ENCODE measurements at regions not wholly inside any gene's neighbourhood (a gene's known extent, or its start where the extent isn't known, plus 50 kb on each side); places are given as distances from the start of the nearest gene placed in this dataset.
"Not testable (repeated sequence)": the region's sequence is repeated elsewhere in the genome, so short reads cannot be mapped to it uniquely, and the experiment has no call there.

DNA sequence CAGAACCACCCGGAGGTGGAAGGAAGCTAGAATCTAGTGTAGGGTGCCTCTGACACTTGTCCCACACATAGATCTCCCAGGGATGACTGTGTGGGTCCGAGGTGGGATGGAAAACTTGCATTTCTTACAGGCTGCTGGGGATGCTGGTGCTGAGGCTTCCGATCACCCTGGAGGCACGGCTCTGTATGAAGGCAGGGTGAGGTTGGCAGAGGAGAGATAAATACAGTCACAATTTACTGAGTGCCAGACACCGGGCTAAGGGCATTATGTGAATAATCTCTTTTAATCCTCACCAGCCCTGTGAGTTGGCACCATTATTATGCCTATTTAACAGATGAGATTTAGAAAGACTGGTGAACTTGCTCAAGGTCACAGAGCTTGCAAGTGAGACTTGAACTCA, 250.2 kb upstream of the RREB1 start:
- no peak for DNase-seq (ENCODE audit: low read depth, low spot score)
- peak overlapping the region; percentile 79 for H3K27ac ChIP-seq

DNA sequence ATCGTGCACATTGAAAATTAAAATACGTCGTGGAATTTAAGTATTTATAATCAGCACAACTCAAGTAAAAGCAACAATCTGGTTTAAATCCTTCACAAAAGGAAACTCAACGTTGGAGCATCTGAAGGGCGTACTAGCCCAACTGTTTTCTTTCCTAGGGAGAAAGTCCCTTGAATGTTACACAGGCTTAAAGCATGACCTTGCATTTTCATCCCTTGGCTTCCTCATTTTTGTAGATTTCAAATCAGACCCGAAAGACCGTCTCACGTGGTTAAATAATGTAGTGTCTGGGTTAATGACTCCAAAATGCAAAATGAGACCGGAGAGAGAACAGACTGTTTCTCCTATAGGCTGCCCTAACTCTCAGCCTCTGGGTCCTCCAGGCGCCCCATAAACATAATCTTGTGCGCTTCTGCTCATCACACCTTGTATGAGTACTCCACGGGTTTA, 249.2 kb upstream of the RREB1 start:
- peak overlapping the region; percentile 79 for H3K27ac ChIP-seq
- no peak for DNase-seq (ENCODE audit: low read depth, low spot score)

DNA sequence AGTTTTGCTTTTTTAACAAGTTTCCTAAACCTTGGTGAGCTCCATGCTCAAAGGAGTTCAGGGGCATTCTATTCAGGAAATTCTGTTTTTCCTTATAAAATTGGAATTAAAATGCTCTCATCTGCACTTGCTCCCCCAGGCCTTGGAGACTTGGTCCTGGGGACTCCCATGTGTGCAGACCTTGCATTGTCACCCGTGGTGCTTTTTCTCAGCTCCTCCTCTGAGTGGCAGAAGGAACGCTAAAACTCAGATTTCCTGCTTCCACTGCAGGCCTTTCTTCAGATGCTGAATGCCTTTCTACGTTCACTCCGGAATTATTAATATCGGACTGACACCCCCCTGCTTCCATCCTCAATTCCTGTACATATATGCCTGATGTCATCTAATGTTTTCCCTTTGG, 248.7 kb upstream of the RREB1 start:
- DNase-seq (ENCODE audit: low read depth, low spot score): no peak

DNA sequence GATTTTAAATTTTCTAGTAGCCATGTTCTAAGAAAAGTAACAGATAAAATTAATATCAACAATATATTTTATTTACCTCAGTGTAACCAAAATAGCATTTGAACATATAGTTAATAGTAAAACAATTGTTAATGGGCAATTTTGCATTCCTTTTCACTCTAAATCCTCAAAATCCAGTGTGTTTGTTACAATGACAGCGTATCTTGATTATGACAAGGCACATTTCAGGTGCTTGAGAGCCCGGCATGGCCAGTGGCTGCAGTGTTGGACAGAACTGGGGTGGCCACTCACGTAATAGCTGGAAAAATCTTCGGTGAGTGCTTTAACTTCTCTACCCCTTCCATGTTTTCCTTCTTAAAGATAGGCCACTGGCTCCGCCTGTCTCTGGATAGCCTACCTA, 248.0 kb upstream of the RREB1 start:
- no peak for DNase-seq (ENCODE audit: low read depth, low spot score)
- H3K27ac ChIP-seq: no peak overlapping the region

More for the DNA sequence above, 248.7 kb upstream of the RREB1 start:
- no peak overlapping the region for H3K27ac ChIP-seq

DNA sequence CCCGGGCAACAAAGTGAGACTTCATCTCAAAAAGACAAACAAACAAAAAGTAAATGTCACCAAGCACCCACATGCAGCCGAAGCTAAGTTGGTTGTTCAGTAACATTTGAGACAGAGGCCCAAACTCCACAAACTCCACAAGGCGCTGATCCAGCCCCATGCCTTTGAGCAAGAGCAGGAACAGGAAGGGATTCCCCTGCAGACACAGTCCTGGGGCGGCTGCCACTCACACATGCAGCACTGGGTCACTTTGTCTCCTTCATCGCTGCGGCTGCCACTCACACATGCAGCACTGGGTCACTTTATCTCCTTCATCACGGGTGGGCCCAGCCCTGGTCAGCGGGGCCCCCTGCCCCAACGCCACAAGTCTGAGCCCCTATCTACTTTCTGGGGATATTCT, 246.9 kb upstream of the RREB1 start:
- H3K27ac ChIP-seq: no peak overlapping the region
- no peak for DNase-seq (ENCODE audit: low read depth, low spot score)

DNA sequence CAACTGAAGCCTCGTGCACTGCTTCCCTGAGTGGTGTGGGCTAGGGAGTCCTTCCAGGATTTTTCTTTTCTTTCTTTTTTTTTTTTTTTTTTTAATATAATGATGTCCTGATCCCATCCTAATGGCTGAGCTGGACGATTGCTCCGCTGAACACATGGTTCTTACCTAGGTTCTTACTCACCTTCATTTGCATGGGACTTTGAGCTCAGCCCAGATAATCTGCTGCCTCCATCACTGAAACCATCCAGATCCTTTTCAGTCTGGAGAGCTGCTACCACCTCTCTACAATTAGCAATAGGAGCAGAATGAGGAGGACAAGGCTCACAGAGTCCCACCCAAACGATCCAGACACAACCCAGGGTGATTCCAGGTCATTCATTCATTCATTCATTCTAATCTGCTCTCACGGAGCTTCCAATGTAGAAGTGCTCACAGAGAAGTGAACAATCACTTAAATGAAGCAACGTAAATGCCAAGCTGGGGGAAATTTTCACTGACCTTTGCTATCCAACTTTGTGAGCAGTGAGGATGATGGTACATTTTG, 246.3 kb upstream of the RREB1 start:
- no peak overlapping the region for H3K27ac ChIP-seq
- no peak for DNase-seq (ENCODE audit: low read depth, low spot score)

DNA sequence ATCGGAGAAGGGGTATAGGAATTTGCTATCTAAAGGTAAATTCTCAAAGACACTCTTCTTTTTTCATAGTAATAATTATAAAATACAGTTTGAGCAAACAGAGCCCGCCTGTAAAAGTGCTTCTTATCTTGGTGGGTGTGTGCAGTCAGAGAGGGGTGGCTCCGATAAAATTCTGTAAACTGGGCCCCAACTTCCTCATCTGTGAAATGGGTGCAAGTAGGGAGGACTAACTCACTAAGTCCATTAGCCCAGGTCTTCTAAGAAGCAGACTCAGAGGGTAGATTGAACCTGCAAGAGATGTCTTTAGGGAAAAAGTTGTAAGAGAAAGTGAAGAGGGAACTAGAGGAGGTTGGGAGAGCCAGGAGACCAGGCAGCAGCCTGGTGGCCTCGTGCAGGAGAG, 245.8 kb upstream of the RREB1 start:
- DNase-seq (ENCODE audit: low read depth, low spot score): no peak
- H3K27ac ChIP-seq: no peak overlapping the region

DNA sequence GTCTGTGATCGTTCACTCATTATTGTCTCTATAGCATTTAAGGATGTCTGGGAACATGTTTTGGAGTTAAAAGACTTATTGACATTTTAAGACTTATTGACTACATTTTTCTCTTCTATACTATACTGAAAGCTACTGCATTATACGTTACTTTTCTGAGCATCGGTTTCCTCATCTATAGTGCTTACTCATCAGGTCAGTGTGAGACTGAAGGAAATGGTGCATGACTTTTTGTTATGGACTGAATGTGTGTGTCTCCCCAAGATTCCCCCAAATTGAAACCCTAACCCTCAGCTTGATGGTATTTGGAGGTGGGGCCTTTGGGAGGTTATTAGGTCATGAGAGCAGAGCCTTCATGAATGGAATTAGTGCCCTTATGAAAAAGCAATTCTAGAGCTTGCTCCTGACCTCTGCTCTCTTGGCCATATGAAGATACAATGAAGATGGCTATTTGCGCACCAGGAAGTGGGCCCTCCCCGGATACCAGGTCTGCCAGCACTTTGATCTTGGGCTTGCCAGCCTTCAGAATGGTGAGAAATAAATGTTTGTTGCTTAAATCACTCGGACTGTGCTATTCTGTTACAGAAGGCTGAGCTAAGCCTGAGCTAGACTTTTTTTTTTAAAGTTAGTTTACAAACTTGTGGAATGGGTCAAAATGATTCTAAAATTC, 243.7 kb upstream of the RREB1 start:
- no peak overlapping the region for H3K27ac ChIP-seq
- no peak for DNase-seq (ENCODE audit: low read depth, low spot score)

DNA sequence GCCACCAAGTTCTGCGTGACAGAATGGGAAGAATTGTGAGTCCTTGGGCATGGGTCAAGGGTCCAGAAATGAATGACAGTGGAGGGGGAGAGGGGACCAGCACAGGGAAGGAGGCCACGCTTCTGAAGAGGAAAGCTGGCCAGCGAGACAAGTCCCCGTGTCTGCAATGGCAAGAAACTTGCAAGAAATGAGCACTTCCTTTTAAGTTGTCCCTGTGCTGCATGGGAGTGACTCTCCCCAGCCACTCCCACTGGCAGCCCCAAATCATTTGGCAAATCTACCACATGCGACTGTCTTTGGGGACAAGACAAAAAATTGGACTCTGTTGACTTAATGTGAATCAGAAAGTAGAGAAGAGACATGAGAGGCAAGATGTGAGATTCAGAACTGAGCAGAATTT, 242.2 kb upstream of the RREB1 start:
- DNase-seq (ENCODE audit: low read depth, low spot score): no peak
- no peak overlapping the region for H3K27ac ChIP-seq

DNA sequence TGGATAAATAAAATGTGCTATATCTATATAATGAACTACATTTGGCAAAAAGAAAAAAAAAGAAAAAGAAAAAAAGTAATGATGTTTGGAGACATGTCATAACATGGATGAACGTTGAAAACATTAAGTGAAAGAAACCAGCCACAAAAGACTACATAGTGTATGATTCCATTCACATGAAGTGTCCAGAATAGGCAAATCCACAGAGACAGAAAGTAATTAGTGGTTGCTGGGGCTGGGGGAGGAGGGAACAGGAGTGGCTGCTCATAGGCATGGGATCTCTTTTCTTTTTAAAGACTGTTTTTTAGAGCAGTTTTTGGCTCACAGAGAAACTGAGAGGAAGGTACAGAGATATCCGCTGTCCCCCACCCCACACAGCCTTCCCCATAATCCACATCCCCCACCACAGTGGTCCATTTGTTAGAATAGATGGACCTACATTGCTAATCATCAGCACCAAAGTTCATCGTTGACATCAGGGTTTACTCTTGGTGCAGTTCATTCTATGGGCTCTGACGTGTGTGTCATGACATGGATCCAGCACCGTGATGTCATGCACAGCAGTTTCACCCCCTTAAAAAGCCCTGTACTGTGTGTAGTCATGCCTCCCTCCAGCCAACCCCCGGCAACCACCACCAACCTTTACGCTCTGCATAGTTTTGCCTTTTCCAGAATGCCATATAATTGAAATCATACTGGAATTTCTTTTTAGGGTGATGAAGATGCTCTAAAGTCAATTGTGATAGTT, 240.9 kb upstream of the RREB1 start:
- no peak for DNase-seq (ENCODE audit: low read depth, low spot score)
- H3K27ac ChIP-seq: no peak overlapping the region

DNA sequence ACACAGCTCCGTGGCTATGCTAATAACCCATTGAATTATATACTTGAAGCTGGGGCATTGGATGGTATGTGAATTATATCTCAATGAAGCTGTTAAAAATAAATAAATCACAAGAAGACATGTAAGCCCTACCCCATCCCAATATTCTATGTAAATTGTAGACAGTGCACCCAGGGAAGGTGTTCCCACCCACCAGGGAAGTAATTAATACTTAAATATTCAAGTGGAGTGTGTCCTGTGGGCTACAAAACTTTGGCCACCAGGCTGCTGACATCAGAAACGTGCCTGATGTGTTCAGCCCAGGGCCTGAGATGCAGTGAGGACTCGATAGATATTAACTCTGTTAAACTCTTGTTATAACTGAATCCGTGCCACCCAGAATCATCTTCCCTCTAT, 240.4 kb upstream of the RREB1 start:
- H3K27ac ChIP-seq: no peak overlapping the region
- no peak for DNase-seq (ENCODE audit: low read depth, low spot score)

DNA sequence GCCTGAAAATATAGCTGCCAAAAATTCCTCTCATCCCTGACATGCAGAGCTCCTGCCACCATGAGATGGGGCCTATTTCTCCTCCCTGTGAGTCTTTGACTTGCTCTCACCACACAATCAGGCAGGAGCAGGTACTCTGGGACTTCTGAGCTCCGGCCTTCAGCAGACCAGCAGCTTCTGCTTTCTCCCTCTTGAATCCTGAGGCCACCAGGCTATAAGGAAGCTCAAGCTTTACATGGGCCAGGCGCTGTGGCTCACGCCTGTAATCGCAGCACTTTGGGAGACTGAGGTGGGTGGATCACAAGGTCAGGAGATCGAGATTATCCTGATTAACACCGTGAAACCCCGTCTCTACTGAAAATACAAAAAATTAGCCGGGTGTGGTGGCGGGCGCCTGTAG, 238.7 kb upstream of the RREB1 start:
- no peak for DNase-seq (ENCODE audit: low read depth, low spot score)
- no peak overlapping the region for H3K27ac ChIP-seq

DNA sequence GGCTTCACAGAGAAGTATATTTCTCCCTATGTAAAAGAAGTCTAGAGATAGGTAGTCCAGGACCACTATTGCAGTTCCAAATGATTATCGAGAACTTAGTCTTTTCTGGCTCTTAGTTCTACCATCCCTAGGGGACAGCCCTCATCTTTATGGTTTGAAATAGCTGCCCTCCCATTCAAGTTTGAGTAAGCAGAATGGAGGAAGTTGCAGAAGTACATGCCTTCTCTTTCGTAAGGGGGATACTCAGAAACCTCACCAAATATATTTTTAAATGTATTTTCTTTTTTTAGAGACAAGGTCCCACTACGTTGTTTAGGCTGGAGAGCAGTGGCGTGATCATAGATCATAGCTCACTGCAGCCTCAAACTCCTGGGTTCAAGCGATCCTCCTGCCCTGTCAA, 236.8 kb upstream of the RREB1 start:
- H3K27ac ChIP-seq: no peak overlapping the region
- DNase-seq (ENCODE audit: low read depth, low spot score): no peak

DNA sequence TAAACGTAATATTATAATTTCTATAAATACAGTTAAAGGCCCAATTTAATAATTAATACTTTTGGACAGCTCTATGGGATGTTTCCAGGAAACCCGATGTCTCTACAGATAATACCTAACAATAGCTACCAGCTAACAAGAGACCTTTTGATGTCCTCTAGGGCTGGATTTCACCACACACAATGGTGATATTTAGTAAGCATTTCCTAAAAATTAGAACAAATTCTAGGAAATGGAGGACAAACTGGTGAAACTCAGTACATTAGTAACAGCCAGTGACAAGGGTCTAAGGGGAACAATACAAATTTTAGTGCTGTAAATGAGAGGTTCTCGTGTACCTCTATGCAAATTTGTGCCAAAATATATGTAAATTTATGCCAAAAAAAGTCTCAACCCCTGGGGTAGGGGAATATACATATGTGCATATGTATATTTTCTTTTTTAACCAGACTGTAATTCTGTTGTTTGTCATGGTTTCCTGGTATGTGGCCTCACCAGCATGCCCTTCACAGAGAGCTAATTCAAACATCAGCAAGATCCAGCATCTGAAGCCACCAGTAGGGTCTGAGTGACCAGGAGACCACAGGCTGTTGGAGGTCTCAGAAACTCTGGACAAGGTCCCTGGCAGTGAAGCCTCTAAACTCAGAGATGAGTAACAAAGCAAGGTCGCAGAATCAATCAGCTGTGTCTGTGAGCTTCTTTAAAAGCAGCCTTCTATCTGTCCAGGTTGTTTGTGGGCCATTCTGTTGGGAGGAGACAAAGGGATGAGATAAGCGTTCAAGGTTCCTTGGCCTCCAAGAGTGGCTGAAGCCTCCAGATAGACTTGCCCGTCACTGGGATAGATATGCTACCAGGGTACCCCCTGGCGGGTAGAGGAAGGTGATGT, 235.1 kb upstream of the RREB1 start:
- H3K27ac ChIP-seq: no peak overlapping the region
- no peak for DNase-seq (ENCODE audit: low read depth, low spot score)

DNA sequence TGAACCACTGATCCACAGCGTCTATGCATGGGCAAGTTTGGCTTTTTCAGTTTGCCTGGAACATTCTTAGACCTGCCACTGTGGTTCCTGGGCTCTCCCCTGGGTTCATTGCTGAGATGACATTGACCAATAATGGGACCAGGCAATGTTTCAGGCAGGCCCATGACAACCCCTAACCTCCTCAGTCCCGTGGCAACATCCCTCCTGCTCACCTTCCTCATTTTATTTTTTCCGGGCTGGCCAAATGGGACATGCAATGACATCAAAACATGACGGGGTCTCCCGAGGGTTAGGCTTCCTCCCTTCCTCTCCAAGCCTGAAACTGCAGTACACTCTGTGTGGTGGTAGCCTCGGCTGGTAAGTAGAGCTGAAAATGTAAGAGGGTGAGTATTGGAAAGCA, 234.0 kb upstream of the RREB1 start:
- DNase-seq (ENCODE audit: low read depth, low spot score): no peak
- H3K27ac ChIP-seq: no peak overlapping the region

DNA sequence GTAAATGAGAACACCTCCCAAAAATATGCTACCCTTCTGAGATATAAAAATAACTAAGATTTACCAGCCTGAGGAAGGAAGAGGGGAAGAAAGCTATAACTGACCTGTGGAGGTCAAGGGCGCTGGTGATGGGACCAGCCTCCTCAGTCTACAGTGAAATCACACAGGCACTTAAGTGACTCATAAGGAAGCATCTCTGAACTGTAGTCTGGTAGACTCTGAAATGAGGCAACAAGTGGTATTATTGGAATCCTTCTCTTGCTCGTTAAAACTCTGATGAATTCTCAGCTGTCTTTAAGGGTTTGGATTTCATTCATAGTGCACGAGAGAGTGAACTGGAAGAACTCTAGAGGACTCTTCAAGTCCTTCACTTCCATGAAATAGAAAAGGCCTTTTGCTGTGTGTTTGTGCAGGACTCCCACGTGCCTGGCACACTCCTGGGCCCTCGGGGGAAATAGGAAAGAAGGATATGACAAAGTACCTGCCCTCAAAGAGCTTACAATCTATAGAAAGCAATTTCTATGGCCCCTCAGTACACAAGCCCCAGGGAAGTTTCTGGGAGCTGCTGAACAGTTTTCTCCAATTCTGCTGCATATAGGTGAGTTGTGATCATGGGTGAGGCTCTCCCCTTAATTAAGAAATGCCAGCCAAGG, 231.8 kb upstream of the RREB1 start:
- peak overlapping the region; percentile 67 for H3K27ac ChIP-seq
- DNase-seq (ENCODE audit: low read depth, low spot score): peak; percentile 86

DNA sequence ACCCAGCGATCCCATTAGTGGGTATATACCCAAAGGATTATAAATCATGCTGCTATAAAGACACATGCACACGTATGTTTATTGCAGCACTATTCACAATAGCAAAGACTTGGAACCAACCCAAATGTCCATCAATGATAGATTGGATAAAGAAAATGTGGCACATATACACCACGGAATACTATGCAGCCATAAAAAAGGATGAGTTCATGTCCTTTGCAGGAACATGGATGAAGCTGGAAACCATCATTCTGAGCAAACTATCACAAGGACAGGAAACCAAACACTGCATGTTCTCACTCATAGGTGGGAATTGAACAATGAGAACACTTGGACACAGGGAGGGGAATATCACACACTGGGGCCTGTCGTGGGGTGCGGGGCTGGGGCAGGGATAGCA, 230.0 kb upstream of the RREB1 start:
- DNase-seq (ENCODE audit: low read depth, low spot score); H3K27ac ChIP-seq: not testable (repeated sequence)

DNA sequence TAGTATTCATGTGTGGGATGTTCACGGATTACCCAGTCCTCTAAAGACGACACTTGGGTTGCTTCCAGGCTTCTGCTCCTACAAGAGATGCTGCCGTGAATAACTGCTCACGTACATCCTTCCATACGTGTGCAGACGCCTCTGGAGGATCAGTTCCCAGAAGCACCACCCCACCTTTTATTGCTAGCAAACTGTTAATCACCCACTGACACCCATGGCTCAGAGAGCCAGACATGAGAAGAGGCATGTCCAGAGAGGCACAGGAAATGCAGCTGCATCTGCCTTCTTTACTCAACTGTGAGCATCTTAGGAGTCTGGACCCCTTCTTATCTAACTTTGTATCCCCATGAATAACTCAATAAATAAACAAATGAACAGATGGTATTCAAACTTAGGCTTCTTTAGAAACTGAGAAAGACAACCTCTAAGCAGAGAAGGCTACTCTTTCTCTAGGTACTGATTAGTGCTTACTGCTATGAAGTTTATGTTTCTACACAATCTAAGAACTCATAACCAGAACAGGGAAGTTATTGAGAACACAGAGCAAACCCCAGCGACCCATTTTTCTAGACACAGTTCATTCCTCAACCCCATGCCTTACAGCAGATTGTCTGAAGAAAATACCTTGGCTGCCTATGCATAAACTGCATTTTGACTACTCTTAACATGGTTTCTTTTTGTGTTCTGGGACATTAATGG, 228.7 kb upstream of the RREB1 start:
- H3K27ac ChIP-seq: peak overlapping the region; percentile 89
- DNase-seq (ENCODE audit: low read depth, low spot score): peak; percentile 92

DNA sequence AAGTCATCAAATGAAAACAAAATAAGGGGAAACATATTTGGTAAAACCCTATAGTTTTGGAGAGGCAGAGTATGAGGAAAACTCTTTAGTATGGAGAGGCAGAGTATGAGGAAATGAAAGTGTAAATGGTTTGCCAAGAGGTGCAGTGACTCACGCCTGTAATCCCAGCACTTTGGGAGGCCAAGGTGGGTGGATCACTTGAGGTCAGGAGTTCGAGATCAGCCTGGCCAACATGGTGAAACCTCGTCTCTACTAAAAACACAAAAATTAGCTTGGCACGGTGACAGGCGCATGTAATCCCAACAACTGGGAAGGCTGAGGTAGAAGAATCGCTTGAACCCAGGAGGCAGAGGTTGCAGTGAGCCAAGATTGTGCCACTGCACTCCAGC, 228.2 kb upstream of the RREB1 start:
- H3K27ac ChIP-seq: peak overlapping the region; percentile 89
- peak; percentile 48 for DNase-seq (ENCODE audit: low read depth, low spot score)

Data from epithelial cell of prostate (primary cell).